Adrenal gland (tissue), 9 donors: ENCODE measurements at regions not wholly inside any gene's neighbourhood (a gene's known extent, or its start where the extent isn't known, plus 50 kb on each side); places are given as distances from the start of the nearest gene placed in this dataset.

ENCODE experiments used
- DNase-seq, 7 donors: peaks; one replicate each; pipeline ENCODE4 v3.0.0-alpha.2; 2019 to 2020
- H3K27ac ChIP-seq, 5 donors: fragments of 200-600 bp; sonication (generic) in 4 of 5; 1 replicate in 3 of 5; 2 replicates in 2 of 5; pipeline versions ENCODE4 v1.5.1 to v1.8.0; 2016 to 2020; ENCODE audit warnings: mild to moderate bottlenecking in 1 of 5
- H3K27me3 ChIP-seq: fragments of 200-600 bp; 2 replicates; pipeline ENCODE4 v1.8.0; 2021
- H3K36me3 ChIP-seq, 2 donors: fragments of 200-600 bp; replicated peaks in 1 of 2; 1 replicate in 1 of 2; 2 replicates in 1 of 2; pipeline versions ENCODE4 v1.5.1 to v1.8.0; 2018 to 2022
- H3K4me1 ChIP-seq, 2 donors: fragments of 200-600 bp; replicated peaks in 1 of 2; 1 replicate in 1 of 2; 2 replicates in 1 of 2; pipeline versions ENCODE4 v1.5.1 to v1.8.0; 2018 to 2021
- H3K4me3 ChIP-seq, 4 donors: fragments of 200-600 bp; sonication (generic) in 3 of 4; one replicate each; pipeline ENCODE4 v1.5.1; 2016 to 2018
- H3K9me3 ChIP-seq, 3 donors: fragments of 200-600 bp; sonication (generic) in 1 of 3; replicated peaks in 1 of 3; 1 replicate in 2 of 3; 2 replicates in 1 of 3; pipeline versions ENCODE4 v1.5.1 to v1.8.0; 2016 to 2021
- POLR2A ChIP-seq, 2 donors: fragments of 450-650 bp; IDR thresholded peaks; one replicate each; pipeline ENCODE4 v1.6.1; 2017; ENCODE audit warnings: antibody characterized with exemption in 2 of 2, mild to moderate bottlenecking in 2 of 2, moderate library complexity in 1 of 2
- WGBS, 4 donors: extraction: QIAGEN DNeasy Blood & Tissue Kit in 2 of 4; methylation state at CpG; one replicate each; pipeline versions ENCODE4 v1.1.5 to v1.1.7; 2013 to 2017; 5-methylcytosine and 5-hydroxymethylcytosine counted together
- intact Hi-C, 2 donors: fragments of 100-400 bp; cut with DNase I; formaldehyde crosslinking; loops; one replicate each; pipeline versions ENCODE4 v1.14.1 to v1.15.0; 2022 to 2023
- TF ChIP-seq, protein P1 (sequence below), 6 experiments: fragments of 450-650 bp in 4 of 6; fragments of 200-600 bp in 2 of 6; sonication (generic) in 1 of 6; IDR thresholded peaks; 1 replicate in 5 of 6; 2 replicates in 1 of 6; pipeline versions ENCODE4 v1.5.1 to v1.8.0; 2016 to 2021; ENCODE audit warnings: antibody characterized with exemption in 6 of 6, mild to moderate bottlenecking in 2 of 6, moderate library complexity in 1 of 6
- donor health status: healthy with polysubstance abuse.
- donor health status: Bipolar disorder and iron deficiency.
- donor health status: DM: yes; HTN: yes; CAD: no.
- donor health status: DM: no; HTN: no; CAD: no.
- donor health status: DM: no; HTN: no; CAD: no.

GRCh38 chr5:68846828-68847227 is 247.0 kb upstream of the SLC30A5 start:
- 72 to 93% (median 76%) methylated on average over 3 of the region's 3 CpGs for WGBS, 4 donors
- no peak for DNase-seq
- no peak overlapping the region for H3K4me3 ChIP-seq
- TF ChIP-seq, protein P1, sequence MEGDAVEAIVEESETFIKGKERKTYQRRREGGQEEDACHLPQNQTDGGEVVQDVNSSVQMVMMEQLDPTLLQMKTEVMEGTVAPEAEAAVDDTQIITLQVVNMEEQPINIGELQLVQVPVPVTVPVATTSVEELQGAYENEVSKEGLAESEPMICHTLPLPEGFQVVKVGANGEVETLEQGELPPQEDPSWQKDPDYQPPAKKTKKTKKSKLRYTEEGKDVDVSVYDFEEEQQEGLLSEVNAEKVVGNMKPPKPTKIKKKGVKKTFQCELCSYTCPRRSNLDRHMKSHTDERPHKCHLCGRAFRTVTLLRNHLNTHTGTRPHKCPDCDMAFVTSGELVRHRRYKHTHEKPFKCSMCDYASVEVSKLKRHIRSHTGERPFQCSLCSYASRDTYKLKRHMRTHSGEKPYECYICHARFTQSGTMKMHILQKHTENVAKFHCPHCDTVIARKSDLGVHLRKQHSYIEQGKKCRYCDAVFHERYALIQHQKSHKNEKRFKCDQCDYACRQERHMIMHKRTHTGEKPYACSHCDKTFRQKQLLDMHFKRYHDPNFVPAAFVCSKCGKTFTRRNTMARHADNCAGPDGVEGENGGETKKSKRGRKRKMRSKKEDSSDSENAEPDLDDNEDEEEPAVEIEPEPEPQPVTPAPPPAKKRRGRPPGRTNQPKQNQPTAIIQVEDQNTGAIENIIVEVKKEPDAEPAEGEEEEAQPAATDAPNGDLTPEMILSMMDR (IDR thresholded peaks at IDR 0.05), result no peak
- TF ChIP-seq POLR2A (IDR thresholded peaks at IDR 0.05), result no peak
- H3K4me1 ChIP-seq, result no peaks in the 10 kb centered on the region
- intact Hi-C loops, result no loop called here
- H3K9me3 ChIP-seq, result no peaks in the 10 kb centered on the region
- H3K27me3 ChIP-seq, result no peaks in the 10 kb centered on the region
- H3K36me3 ChIP-seq, result no peaks in the 10 kb centered on the region
- H3K27ac ChIP-seq, result no peak overlapping the region

DNA sequence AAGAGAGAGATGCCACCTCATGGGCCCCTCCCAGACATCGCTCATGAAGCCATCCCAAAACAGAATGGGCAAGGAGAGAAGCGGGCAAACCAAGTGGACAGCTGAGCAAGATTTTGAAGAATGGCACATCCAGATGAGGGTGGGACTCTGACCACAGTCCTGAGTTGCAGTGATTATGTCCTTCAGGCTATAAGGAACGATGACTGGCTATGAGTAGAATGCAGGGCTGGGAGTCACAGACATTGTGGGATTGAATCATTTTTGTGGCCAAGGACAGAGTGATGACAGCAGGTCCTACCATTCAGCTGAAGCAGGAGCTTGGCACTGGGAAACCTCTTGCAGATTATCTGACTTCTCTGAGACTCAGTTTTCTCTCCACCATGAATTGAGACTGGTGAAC is 245.7 kb upstream of the SLC30A5 start:
- WGBS, 4 donors, result 76 to 85% (median 81%) methylated on average over 3 of the region's 3 CpGs
- H3K27me3 ChIP-seq, result no peaks in the 10 kb centered on the region
- no peaks in the 10 kb centered on the region for H3K36me3 ChIP-seq
- DNase-seq, result peak in 3 of 7 donors; percentile 5 to 21 (median 15)
- intact Hi-C loops, result no loop called here
- H3K9me3 ChIP-seq, result no peaks in the 10 kb centered on the region
- no peak overlapping the region for H3K27ac ChIP-seq
- H3K4me1 ChIP-seq, result no peaks in the 10 kb centered on the region
- H3K4me3 ChIP-seq, result no peak overlapping the region
- TF ChIP-seq, protein P1 (IDR thresholded peaks at IDR 0.05), result no peak
- no peak for TF ChIP-seq POLR2A (IDR thresholded peaks at IDR 0.05)

- TF ChIP-seq, protein P1 (IDR thresholded peaks at IDR 0.05), result no peak
- TF ChIP-seq POLR2A (IDR thresholded peaks at IDR 0.05), result no peak
- DNase-seq, result no peak
- no peak overlapping the region for H3K27ac ChIP-seq
- H3K4me1 ChIP-seq, result no peaks in the 10 kb centered on the region
- intact Hi-C loops, result no loop called here
- H3K36me3 ChIP-seq, result no peaks in the 10 kb centered on the region
- H3K9me3 ChIP-seq, result no peaks in the 10 kb centered on the region
- H3K4me3 ChIP-seq, result no peak overlapping the region
- H3K27me3 ChIP-seq, result no peaks in the 10 kb centered on the region
Measured at GRCh38 chr5:68849103-68849502, 244.7 kb upstream of the SLC30A5 start.

DNA sequence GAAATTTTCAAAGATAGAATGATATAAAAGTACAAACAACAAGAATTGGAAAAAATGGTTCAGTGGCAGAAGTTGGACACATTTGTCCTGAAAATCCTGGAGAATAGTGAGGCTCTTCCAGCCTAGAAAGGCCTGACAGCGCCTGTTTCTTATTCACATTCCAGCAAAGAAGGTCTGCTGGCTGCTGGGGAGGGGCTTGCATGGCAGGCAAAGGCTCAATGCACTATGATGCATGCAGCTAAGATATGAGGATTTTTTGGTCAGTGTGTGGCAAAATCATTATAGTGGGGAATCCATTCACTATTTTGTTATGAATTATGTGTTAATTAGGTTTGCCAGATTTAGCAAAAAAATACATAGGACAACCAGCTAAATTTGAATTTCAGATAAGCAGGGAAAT is 243.9 kb upstream of the SLC30A5 start:
- TF ChIP-seq, protein P1 (IDR thresholded peaks at IDR 0.05), result no peak
- no peak for TF ChIP-seq POLR2A (IDR thresholded peaks at IDR 0.05)
- no peak for DNase-seq
- intact Hi-C loops, result no loop called here
- Histone ChIP-seq H3K4me3 (no peak overlapping the region), H3K27ac (no peak overlapping the region), H3K27me3 (no peaks in the 10 kb centered on the region), H3K36me3 (no peaks in the 10 kb centered on the region), H3K9me3 (no peaks in the 10 kb centered on the region), H3K4me1 (no peaks in the 10 kb centered on the region)
- 74 to 92% (median 83%) methylated on average over 1 of the region's 1 CpG for WGBS, 4 donors
